Panc1 (cell line): ENCODE measurements at regions not wholly inside any gene's neighbourhood (a gene's known extent, or its start where the extent isn't known, plus 50 kb on each side); places are given as distances from the start of the nearest gene placed in this dataset.

Experiments
- ATAC-seq: fragments of 200-7000 bp; cut with Tn5 transposase; 2 replicates; pipeline ENCODE4 v1.9.1; 2020; ENCODE audit warnings: mild to moderate bottlenecking, moderate library complexity
- BruUV-seq: library from RNA; stranded (reverse); fragments of 400-500 nt; replicated peaks from 2 replicates; lab custom pipeline; 2021; lab: Mats Ljungman, UMichigan
- CTCF ChIA-PET: fragments of 300-600 bp; sonication (Branson Sonifier 250); formaldehyde crosslinking; loops from one replicate; lab custom pipeline; 2022; ENCODE audit warnings: antibody characterized with exemption; lab: Charles Lee
- POLR2A ChIA-PET: fragments of 300-600 bp; sonication (Branson Sonifier 250); formaldehyde crosslinking; loops from one replicate; lab custom pipeline; 2022; ENCODE audit warnings: antibody characterized with exemption; lab: Charles Lee
- DNase-seq: peaks from one replicate; pipeline ENCODE4 v3.0.0-alpha.2; 2010; ENCODE audit warnings: low read depth, low spot score
- H3K27ac ChIP-seq: 2 replicates; pipeline ENCODE4 v1.5.1; 2011; ENCODE audit warnings: mild to moderate bottlenecking, low read length, inconsistent platforms
- H3K27me3 ChIP-seq: fragments of 200-500 bp; sonication (Bioruptor generic); 2 replicates; pipeline ENCODE4 v1.6.0; 2014; ENCODE audit warnings: low read length, inconsistent platforms; ENCODE audit not compliant: control insufficient read depth, insufficient read depth
- H3K36me3 ChIP-seq: fragments of 200-500 bp; sonication (Bioruptor generic); 2 replicates; pipeline ENCODE4 v1.5.1; 2014; ENCODE audit warnings: inconsistent platforms, mild to moderate bottlenecking, low read length, moderate library complexity; ENCODE audit not compliant: control insufficient read depth, insufficient read depth
- H3K4me1 ChIP-seq: 2 replicates; pipeline ENCODE4 v1.5.1; 2011; ENCODE audit warnings: inconsistent platforms, mild to moderate bottlenecking, low read length, moderate library complexity; ENCODE audit not compliant: control insufficient read depth, insufficient read depth
- H3K4me3 ChIP-seq, 2 experiments: 2 replicates each; pipeline ENCODE4 v1.5.1; 2011 to 2012; ENCODE audit warnings: low read depth in 2 of 2, low read length in 2 of 2, mild to moderate bottlenecking in 2 of 2, inconsistent platforms in 1 of 2, moderate library complexity in 1 of 2
- H3K9me3 ChIP-seq: fragments of 200-500 bp; sonication (Bioruptor generic); 2 replicates; pipeline ENCODE4 v1.5.1; 2014; ENCODE audit warnings: low read depth, mild to moderate bottlenecking, inconsistent platforms, low read length, moderate library complexity; ENCODE audit not compliant: control insufficient read depth, insufficient read depth
- CTCF ChIP-seq: fragments of 450-650 bp; IDR thresholded peaks from 2 replicates; pipeline ENCODE4 v1.5.1; 2017; ENCODE audit warnings: mild to moderate bottlenecking
- POLR2AphosphoS5 ChIP-seq: IDR thresholded peaks from 2 replicates; pipeline ENCODE4 v1.6.1; 2012; ENCODE audit warnings: mild to moderate bottlenecking, low read depth, low read length, moderate library complexity
- REST ChIP-seq, 2 experiments: IDR thresholded peaks; 2 replicates each; pipeline ENCODE4 v1.6.1; 2011 to 2012; ENCODE audit warnings: low read depth in 2 of 2, control low read depth in 1 of 2, low read length in 1 of 2, mild to moderate bottlenecking in 1 of 2, moderate library complexity in 1 of 2; ENCODE audit not compliant: insufficient read depth in 1 of 2
- SIN3A ChIP-seq: IDR thresholded peaks from 2 replicates; pipeline ENCODE4 v1.6.1; 2012; ENCODE audit warnings: low read depth, mild to moderate bottlenecking, low read length, moderate library complexity, borderline replicate concordance; ENCODE audit not compliant: insufficient read depth
- TCF7L2 ChIP-seq: IDR thresholded peaks from 2 replicates; pipeline ENCODE4 v1.6.1; 2011; ENCODE audit warnings: mild to moderate bottlenecking, low read depth, low read length, inconsistent platforms
- in situ Hi-C: cut with HindIII; loops from 2 replicates; pipeline ENCODE4 v1.10.0; 2016; ENCODE audit warnings: low sequenced_read_pairs, low pct_unique_long_range_greater_than_20kb
- intact Hi-C: fragments of 100-400 bp; cut with micrococcal nuclease; formaldehyde crosslinking; loops from one replicate; pipeline ENCODE4 v1.10.0; 2022; ENCODE audit not compliant: unreplicated experiment

DNA sequence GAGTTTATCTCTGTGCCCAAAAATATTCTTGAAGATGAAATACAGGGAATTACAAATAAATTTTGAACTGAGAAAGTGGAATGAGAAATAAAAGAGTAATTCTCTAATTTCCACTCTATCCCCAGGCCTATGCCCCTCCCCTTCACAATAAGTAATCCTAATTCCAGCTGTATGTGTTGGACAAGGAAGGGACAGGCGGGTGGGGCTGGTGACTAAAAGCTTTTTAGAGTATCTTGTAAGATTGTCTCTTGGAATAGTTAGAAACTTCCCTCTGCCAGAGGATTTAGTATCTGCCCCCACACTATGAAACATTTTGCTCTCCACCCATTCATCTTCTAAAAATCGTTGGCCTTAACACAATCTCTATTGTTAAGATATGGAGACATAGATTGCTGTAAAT is 199.2 kb downstream of the MBL2 start:
- ATAC-seq, result no peak
- Histone ChIP-seq H3K27ac (peak overlapping the region; percentile 10; the same call in 1 of the 2 replicates), H3K9me3 (peaks cover 2% of the 10 kb centered on the region; the same call in 1 of the 2 replicates), H3K4me3 (no peak overlapping the region), H3K4me1 (no peaks in the 10 kb centered on the region), H3K27me3 (no peaks in the 10 kb centered on the region), H3K36me3 (no peaks in the 10 kb centered on the region)
- BruUV-seq, result no TSS peak
- POLR2A ChIA-PET, result no interaction called here
- in situ Hi-C loops, result no loop called here
- CTCF ChIA-PET, result no interaction called here
- TF ChIP-seq CTCF (no peak), POLR2AphosphoS5 (no peak), TCF7L2 (no peak), SIN3A (no peak), REST (IDR thresholded peaks at IDR 0.05; ENCODE audit: insufficient read depth in 1 of 2, low read depth in 2 of 2, low read length in 1 of 2) (no peak)
- intact Hi-C loops, result no loop called here
- no peak for DNase-seq

DNA sequence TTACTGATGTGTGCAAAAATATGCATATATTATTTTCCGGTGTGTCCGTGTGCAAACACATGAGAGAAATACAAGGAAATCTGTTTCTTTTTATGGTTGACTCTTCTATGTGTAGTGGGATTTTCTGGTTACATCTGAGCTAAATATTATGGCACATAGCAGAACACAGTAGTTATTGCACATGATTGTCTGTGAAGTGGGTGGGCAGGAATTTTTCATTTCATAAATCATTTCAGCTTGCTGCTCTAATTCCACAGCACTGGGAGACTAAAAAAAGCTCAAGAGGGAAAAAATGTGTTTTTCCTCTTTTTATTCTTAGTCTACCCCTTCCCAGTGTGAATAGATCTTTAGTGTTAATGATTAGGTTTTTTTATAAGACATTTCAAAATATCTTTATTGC is 197.9 kb downstream of the MBL2 start:
- ChIA-PET POLR2A (interaction anchor here (0.6 kb wide), 1 partner anchor 8 kb away, joined by 3 read pairs; no protein-coding TSS in a partner anchor), CTCF (no interaction called here)
- no TSS peak for BruUV-seq
- in situ Hi-C loops, result no loop called here
- no peaks in the 10 kb centered on the region for H3K27me3 ChIP-seq
- intact Hi-C loops, result no loop called here
- no peak for TF ChIP-seq TCF7L2
- no peak for TF ChIP-seq REST (IDR thresholded peaks at IDR 0.05; ENCODE audit: insufficient read depth in 1 of 2, low read depth in 2 of 2, low read length in 1 of 2)
- TF ChIP-seq SIN3A, result no peak
- TF ChIP-seq POLR2AphosphoS5, result no peak
- no peak for TF ChIP-seq CTCF
- H3K27ac ChIP-seq, result peak overlapping the region; percentile 45; the same call in 1 of the 2 replicates
- no peaks in the 10 kb centered on the region for H3K9me3 ChIP-seq
- H3K36me3 ChIP-seq, result no peaks in the 10 kb centered on the region
- no peak for DNase-seq
- ATAC-seq, result no peak
- H3K4me1 ChIP-seq, result no peaks in the 10 kb centered on the region
- no peak overlapping the region for H3K4me3 ChIP-seq
